ENCODE measurements at regions not wholly inside any gene's neighbourhood (a gene's known extent, or its start where the extent isn't known, plus 50 kb on each side); places are given as distances from the start of the nearest gene placed in this dataset.

DNA sequence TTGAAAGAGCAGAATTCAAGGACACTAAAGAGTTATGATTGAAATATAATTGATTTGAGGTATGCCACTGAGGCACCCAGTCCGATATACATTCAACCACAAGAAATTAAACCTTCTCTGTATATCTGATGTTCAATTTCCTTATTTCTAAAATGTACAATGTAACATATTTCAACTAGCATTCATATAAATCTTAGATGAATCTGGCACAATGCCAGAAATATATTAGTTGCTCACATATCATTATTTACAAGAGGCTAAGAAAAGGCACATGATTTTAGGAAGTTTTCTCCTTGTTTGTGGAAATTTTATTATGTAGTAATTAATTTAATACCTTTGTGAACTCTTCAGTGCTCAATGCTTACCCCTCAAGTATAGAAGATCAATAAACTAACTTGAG is 532.3 kb downstream of the KCNA4 start:
- Histone ChIP-seq H3K27me3 (replicated peaks; ENCODE audit: control insufficient read depth, insufficient read depth, low read length) (no peaks in the 10 kb centered on the region), H3K9ac (ENCODE audit: low read length) (no peak overlapping the region), H3K4me1 (ENCODE audit: control insufficient read depth, insufficient read depth, low read length) (no peaks in the 10 kb centered on the region), H3K4me3 (ENCODE audit: low read length) (no peak overlapping the region), H3K9me3 (ENCODE audit: control insufficient read depth, low read length) (no peaks in the 10 kb centered on the region), H3K36me3 (ENCODE audit: control insufficient read depth, insufficient read depth, low read length, severe bottlenecking) (no peaks in the 10 kb centered on the region)
- no peak for DNase-seq (ENCODE audit: low read depth)

- no peaks in the 10 kb centered on the region for H3K36me3 ChIP-seq (ENCODE audit: control insufficient read depth, insufficient read depth, low read length, severe bottlenecking)
- no peaks in the 10 kb centered on the region for H3K4me1 ChIP-seq (ENCODE audit: control insufficient read depth, insufficient read depth, low read length)
- DNase-seq (ENCODE audit: low read depth) = no peak
- no peak overlapping the region for H3K4me3 ChIP-seq (ENCODE audit: low read length)
- no peaks in the 10 kb centered on the region for H3K9me3 ChIP-seq (ENCODE audit: control insufficient read depth, low read length)
- H3K9ac ChIP-seq (ENCODE audit: low read length) = no peak overlapping the region
- no peaks in the 10 kb centered on the region for H3K27me3 ChIP-seq (replicated peaks; ENCODE audit: control insufficient read depth, insufficient read depth, low read length)
Observed at GRCh38 chr11:29483831-29484230, 533.0 kb downstream of the KCNA4 start.

GRCh38 chr11:29482510-29482909 is 534.3 kb downstream of the KCNA4 start:
- no peak for DNase-seq (ENCODE audit: low read depth)
- Histone ChIP-seq H3K4me1 (ENCODE audit: control insufficient read depth, insufficient read depth, low read length) (no peaks in the 10 kb centered on the region), H3K27me3 (replicated peaks; ENCODE audit: control insufficient read depth, insufficient read depth, low read length) (no peaks in the 10 kb centered on the region), H3K4me3 (ENCODE audit: low read length) (no peak overlapping the region), H3K9me3 (ENCODE audit: control insufficient read depth, low read length) (no peaks in the 10 kb centered on the region), H3K36me3 (ENCODE audit: control insufficient read depth, insufficient read depth, low read length, severe bottlenecking) (no peaks in the 10 kb centered on the region), H3K9ac (ENCODE audit: low read length) (no peak overlapping the region)

GRCh38 chr11:29481738-29482137 is 535.1 kb downstream of the KCNA4 start:
- no peak overlapping the region for H3K4me3 ChIP-seq (ENCODE audit: low read length)
- no peaks in the 10 kb centered on the region for H3K36me3 ChIP-seq (ENCODE audit: control insufficient read depth, insufficient read depth, low read length, severe bottlenecking)
- peaks cover 2% of the 10 kb centered on the region for H3K9me3 ChIP-seq (ENCODE audit: control insufficient read depth, low read length)
- H3K4me1 ChIP-seq (ENCODE audit: control insufficient read depth, insufficient read depth, low read length) = no peaks in the 10 kb centered on the region
- no peak for DNase-seq (ENCODE audit: low read depth)
- no peak overlapping the region for H3K9ac ChIP-seq (ENCODE audit: low read length)
- no peaks in the 10 kb centered on the region for H3K27me3 ChIP-seq (replicated peaks; ENCODE audit: control insufficient read depth, insufficient read depth, low read length)

- Histone ChIP-seq H3K9ac (ENCODE audit: low read length) (no peak overlapping the region), H3K9me3 (ENCODE audit: control insufficient read depth, low read length) (peaks cover 2% of the 10 kb centered on the region), H3K4me1 (ENCODE audit: control insufficient read depth, insufficient read depth, low read length) (no peaks in the 10 kb centered on the region), H3K4me3 (ENCODE audit: low read length) (no peak overlapping the region), H3K27me3 (replicated peaks; ENCODE audit: control insufficient read depth, insufficient read depth, low read length) (no peaks in the 10 kb centered on the region), H3K36me3 (ENCODE audit: control insufficient read depth, insufficient read depth, low read length, severe bottlenecking) (no peaks in the 10 kb centered on the region)
- no peak for DNase-seq (ENCODE audit: low read depth)
Observed at GRCh38 chr11:29480981-29481380, 535.8 kb downstream of the KCNA4 start.

- Histone ChIP-seq H3K4me1 (ENCODE audit: control insufficient read depth, insufficient read depth, low read length) (no peaks in the 10 kb centered on the region), H3K27me3 (replicated peaks; ENCODE audit: control insufficient read depth, insufficient read depth, low read length) (peaks cover 7% of the 10 kb centered on the region), H3K4me3 (ENCODE audit: low read length) (no peak overlapping the region), H3K9me3 (ENCODE audit: control insufficient read depth, low read length) (no peaks in the 10 kb centered on the region), H3K36me3 (ENCODE audit: control insufficient read depth, insufficient read depth, low read length, severe bottlenecking) (no peaks in the 10 kb centered on the region), H3K9ac (ENCODE audit: low read length) (no peak overlapping the region)
- DNase-seq (ENCODE audit: low read depth) = no peak
Observed at GRCh38 chr11:29458252-29458651, 558.6 kb downstream of the KCNA4 start.

DNA sequence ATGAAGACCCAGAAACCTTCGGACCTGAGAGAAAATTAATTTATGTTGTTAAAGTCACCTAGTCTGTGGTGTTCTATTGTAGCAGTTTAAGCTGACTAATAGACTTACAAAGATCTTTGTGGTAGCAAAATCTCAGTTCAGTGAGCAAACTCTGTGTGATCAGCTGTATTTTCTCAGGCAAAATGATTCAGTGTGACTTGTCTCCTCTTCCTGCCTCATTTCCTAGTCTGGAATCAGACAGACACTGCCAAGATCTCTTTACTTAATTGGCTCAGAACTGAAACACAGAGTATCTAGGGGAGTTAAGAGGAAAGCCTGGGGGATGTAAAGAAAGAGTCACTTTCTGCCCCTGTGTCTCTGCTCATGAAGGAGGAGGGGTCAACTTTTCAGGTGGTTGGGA is 564.7 kb downstream of the KCNA4 start:
- Histone ChIP-seq H3K36me3 (ENCODE audit: control insufficient read depth, insufficient read depth, low read length, severe bottlenecking) (no peaks in the 10 kb centered on the region), H3K9me3 (ENCODE audit: control insufficient read depth, low read length) (no peaks in the 10 kb centered on the region), H3K4me3 (ENCODE audit: low read length) (no peak overlapping the region), H3K9ac (ENCODE audit: low read length) (no peak overlapping the region), H3K4me1 (ENCODE audit: control insufficient read depth, insufficient read depth, low read length) (peaks cover 29% of the 10 kb centered on the region), H3K27me3 (replicated peaks; ENCODE audit: control insufficient read depth, insufficient read depth, low read length) (no peaks in the 10 kb centered on the region)
- peak; percentile 15 for DNase-seq (ENCODE audit: low read depth)

GRCh38 chr11:29449281-29450074 is 567.4 kb downstream of the KCNA4 start:
- peak; percentile 30 for DNase-seq (ENCODE audit: low read depth)
- peak overlapping the region; percentile 34 for H3K4me3 ChIP-seq (ENCODE audit: low read length)

GRCh38 chr11:29448246-29448877 is 568.5 kb downstream of the KCNA4 start:
- H3K4me1 ChIP-seq (ENCODE audit: control insufficient read depth, insufficient read depth, low read length) = peaks cover 29% of the 10 kb centered on the region
- H3K9ac ChIP-seq (ENCODE audit: low read length) = peak overlapping the region; percentile 53
- H3K9me3 ChIP-seq (ENCODE audit: control insufficient read depth, low read length) = no peaks in the 10 kb centered on the region
- no peaks in the 10 kb centered on the region for H3K36me3 ChIP-seq (ENCODE audit: control insufficient read depth, insufficient read depth, low read length, severe bottlenecking)
- peak; percentile 56 for DNase-seq (ENCODE audit: low read depth)
- H3K27me3 ChIP-seq (replicated peaks; ENCODE audit: control insufficient read depth, insufficient read depth, low read length) = no peaks in the 10 kb centered on the region
- H3K4me3 ChIP-seq (ENCODE audit: low read length) = no peak overlapping the region

More at GRCh38 chr11:29449281-29450074, 567.4 kb downstream of the KCNA4 start:
- Histone ChIP-seq H3K4me1 (ENCODE audit: control insufficient read depth, insufficient read depth, low read length) (peaks cover 29% of the 10 kb centered on the region), H3K27me3 (replicated peaks; ENCODE audit: control insufficient read depth, insufficient read depth, low read length) (no peaks in the 10 kb centered on the region), H3K36me3 (ENCODE audit: control insufficient read depth, insufficient read depth, low read length, severe bottlenecking) (no peaks in the 10 kb centered on the region), H3K9ac (ENCODE audit: low read length) (peak overlapping the region; percentile 53), H3K9me3 (ENCODE audit: control insufficient read depth, low read length) (no peaks in the 10 kb centered on the region)

- Histone ChIP-seq H3K36me3 (ENCODE audit: control insufficient read depth, insufficient read depth, low read length, severe bottlenecking) (no peaks in the 10 kb centered on the region), H3K27me3 (replicated peaks; ENCODE audit: control insufficient read depth, insufficient read depth, low read length) (no peaks in the 10 kb centered on the region), H3K9me3 (ENCODE audit: control insufficient read depth, low read length) (no peaks in the 10 kb centered on the region), H3K4me1 (ENCODE audit: control insufficient read depth, insufficient read depth, low read length) (peaks cover 29% of the 10 kb centered on the region), H3K9ac (ENCODE audit: low read length) (no peak overlapping the region), H3K4me3 (ENCODE audit: low read length) (no peak overlapping the region)
- no peak for DNase-seq (ENCODE audit: low read depth)
Observed at GRCh38 chr11:29447821-29448220, 569.0 kb downstream of the KCNA4 start.

GRCh38 chr11:29446132-29446531 is 570.7 kb downstream of the KCNA4 start:
- H3K4me1 ChIP-seq (ENCODE audit: control insufficient read depth, insufficient read depth, low read length) = peaks cover 18% of the 10 kb centered on the region
- H3K27me3 ChIP-seq (replicated peaks; ENCODE audit: control insufficient read depth, insufficient read depth, low read length) = no peaks in the 10 kb centered on the region
- DNase-seq (ENCODE audit: low read depth) = no peak
- no peak overlapping the region for H3K4me3 ChIP-seq (ENCODE audit: low read length)
- no peaks in the 10 kb centered on the region for H3K9me3 ChIP-seq (ENCODE audit: control insufficient read depth, low read length)
- no peaks in the 10 kb centered on the region for H3K36me3 ChIP-seq (ENCODE audit: control insufficient read depth, insufficient read depth, low read length, severe bottlenecking)
- H3K9ac ChIP-seq (ENCODE audit: low read length) = no peak overlapping the region
